ENCODE measurements at regions not wholly inside any gene's neighbourhood (a gene's known extent, or its start where the extent isn't known, plus 50 kb on each side); places are given as distances from the start of the nearest gene placed in this dataset.

DNA sequence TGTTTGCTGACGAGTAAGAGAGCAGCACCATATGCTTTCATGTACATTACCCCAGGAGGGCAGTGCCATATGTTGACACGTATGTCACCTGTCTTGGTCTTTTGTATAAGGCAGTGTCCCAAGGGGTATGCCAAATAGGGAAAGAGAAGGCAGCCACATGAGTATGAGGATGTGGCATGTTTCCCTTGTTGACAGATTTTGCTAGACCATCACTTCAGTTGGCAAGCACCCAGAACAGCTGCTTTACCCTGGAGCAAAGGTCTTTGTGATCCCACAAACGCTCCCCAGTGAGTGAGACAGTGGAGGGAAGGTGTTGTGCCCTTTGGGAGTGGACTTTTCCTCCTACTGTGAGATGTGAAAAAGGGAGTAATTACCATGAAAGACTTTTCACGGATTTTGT lies 350.1 kb downstream of the ETV1 start:
- TF ChIP-seq, protein P1, sequence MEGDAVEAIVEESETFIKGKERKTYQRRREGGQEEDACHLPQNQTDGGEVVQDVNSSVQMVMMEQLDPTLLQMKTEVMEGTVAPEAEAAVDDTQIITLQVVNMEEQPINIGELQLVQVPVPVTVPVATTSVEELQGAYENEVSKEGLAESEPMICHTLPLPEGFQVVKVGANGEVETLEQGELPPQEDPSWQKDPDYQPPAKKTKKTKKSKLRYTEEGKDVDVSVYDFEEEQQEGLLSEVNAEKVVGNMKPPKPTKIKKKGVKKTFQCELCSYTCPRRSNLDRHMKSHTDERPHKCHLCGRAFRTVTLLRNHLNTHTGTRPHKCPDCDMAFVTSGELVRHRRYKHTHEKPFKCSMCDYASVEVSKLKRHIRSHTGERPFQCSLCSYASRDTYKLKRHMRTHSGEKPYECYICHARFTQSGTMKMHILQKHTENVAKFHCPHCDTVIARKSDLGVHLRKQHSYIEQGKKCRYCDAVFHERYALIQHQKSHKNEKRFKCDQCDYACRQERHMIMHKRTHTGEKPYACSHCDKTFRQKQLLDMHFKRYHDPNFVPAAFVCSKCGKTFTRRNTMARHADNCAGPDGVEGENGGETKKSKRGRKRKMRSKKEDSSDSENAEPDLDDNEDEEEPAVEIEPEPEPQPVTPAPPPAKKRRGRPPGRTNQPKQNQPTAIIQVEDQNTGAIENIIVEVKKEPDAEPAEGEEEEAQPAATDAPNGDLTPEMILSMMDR (IDR thresholded peaks at IDR 0.05): no peak
- TF ChIP-seq POLR2A (IDR thresholded peaks at IDR 0.05): no peak

Data from heart left ventricle (tissue), 13 donors.